Chondrocyte (in vitro differentiated cells): ENCODE measurements at regions not wholly inside any gene's neighbourhood (a gene's known extent, or its start where the extent isn't known, plus 50 kb on each side); places are given as distances from the start of the nearest gene placed in this dataset.
"Not testable (repeated sequence)": the region's sequence is repeated elsewhere in the genome, so short reads cannot be mapped to it uniquely, and the experiment has no call there.

Experiments
- DNase-seq: peaks from one replicate; pipeline ENCODE4 v3.0.0; 2021; ENCODE audit warnings: mixed read lengths, low spot score
- H3K27ac Mint-ChIP-seq: one replicate; pipeline ENCODE4 v1.8.0; 2021; ENCODE audit warnings: mild to moderate bottlenecking, moderate library complexity, mixed read lengths; ENCODE audit not compliant: unreplicated experiment
- H3K27me3 Mint-ChIP-seq: 2 replicates; pipeline ENCODE4 v1.8.0; 2021; ENCODE audit warnings: low read depth, mixed read lengths
- H3K36me3 Mint-ChIP-seq: 2 replicates; pipeline ENCODE4 v1.8.0; 2021; ENCODE audit warnings: low read depth, mixed read lengths
- H3K4me1 Mint-ChIP-seq: 2 replicates; pipeline ENCODE4 v1.8.0; 2021; ENCODE audit warnings: low read depth, mild to moderate bottlenecking, mixed read lengths
- H3K4me3 Mint-ChIP-seq: one replicate; pipeline ENCODE4 v1.8.0; 2021; ENCODE audit warnings: mild to moderate bottlenecking, moderate library complexity, mixed read lengths; ENCODE audit not compliant: unreplicated experiment
- H3K9me3 Mint-ChIP-seq: 2 replicates; pipeline ENCODE4 v1.8.0; 2021; ENCODE audit warnings: low read depth, mixed read lengths
- CTCF ChIP-seq: fragments of 200-600 bp; sonication (generic); IDR thresholded peaks from 2 replicates; pipeline ENCODE4 v1.5.0; 2021; ENCODE audit warnings: antibody characterized with exemption, mild to moderate bottlenecking, moderate library complexity

GRCh38 chr7:3158341-3158760 is 114.7 kb upstream of the CARD11 start:
- Mint-ChIP-seq H3K36me3 (no peaks in the 10 kb centered on the region), H3K9me3 (peaks cover 3% of the 10 kb centered on the region), H3K4me3 (no peak overlapping the region), H3K27me3 (peaks cover 8% of the 10 kb centered on the region), H3K27ac (no peak overlapping the region), H3K4me1 (peaks cover 9% of the 10 kb centered on the region)
- no peak for DNase-seq
- no peak for TF ChIP-seq CTCF

- Mint-ChIP-seq H3K27me3 (peaks cover 5% of the 10 kb centered on the region), H3K4me1 (peaks cover 9% of the 10 kb centered on the region), H3K36me3 (no peaks in the 10 kb centered on the region), H3K9me3 (peaks cover 3% of the 10 kb centered on the region), H3K4me3 (no peak overlapping the region), H3K27ac (no peak overlapping the region)
- no peak for TF ChIP-seq CTCF
- DNase-seq, result no peak
Measured at GRCh38 chr7:3159039-3159438, 115.4 kb upstream of the CARD11 start.

GRCh38 chr7:3159445-3159844 is 115.8 kb upstream of the CARD11 start:
- peaks cover 3% of the 10 kb centered on the region for H3K9me3 Mint-ChIP-seq
- no peak overlapping the region for H3K27ac Mint-ChIP-seq
- TF ChIP-seq CTCF, result no peak
- no peak for DNase-seq
- H3K4me3 Mint-ChIP-seq, result no peak overlapping the region
- peaks cover 5% of the 10 kb centered on the region for H3K27me3 Mint-ChIP-seq
- peaks cover 9% of the 10 kb centered on the region for H3K4me1 Mint-ChIP-seq
- H3K36me3 Mint-ChIP-seq, result no peaks in the 10 kb centered on the region

GRCh38 chr7:3159926-3160325 is 116.3 kb upstream of the CARD11 start:
- not testable (repeated sequence) for DNase-seq, H3K27me3 Mint-ChIP-seq

GRCh38 chr7:3162289-3162688 is 118.6 kb upstream of the CARD11 start:
- H3K4me3 Mint-ChIP-seq, result no peak overlapping the region
- peaks cover 3% of the 10 kb centered on the region for H3K9me3 Mint-ChIP-seq
- no peak overlapping the region for H3K27ac Mint-ChIP-seq
- peak; percentile 46 for TF ChIP-seq CTCF
- H3K4me1 Mint-ChIP-seq, result peaks cover 9% of the 10 kb centered on the region
- H3K36me3 Mint-ChIP-seq, result no peaks in the 10 kb centered on the region
- peaks cover 1% of the 10 kb centered on the region for H3K27me3 Mint-ChIP-seq
- no peak for DNase-seq

More at GRCh38 chr7:3159926-3160325, 116.3 kb upstream of the CARD11 start:
- not testable (repeated sequence) for H3K36me3 Mint-ChIP-seq, H3K4me3 Mint-ChIP-seq, H3K4me1 Mint-ChIP-seq, H3K9me3 Mint-ChIP-seq, H3K27ac Mint-ChIP-seq

GRCh38 chr7:3162798-3163197 is 119.1 kb upstream of the CARD11 start:
- not testable (repeated sequence) for H3K9me3 Mint-ChIP-seq, H3K4me3 Mint-ChIP-seq, H3K4me1 Mint-ChIP-seq, H3K36me3 Mint-ChIP-seq, H3K27me3 Mint-ChIP-seq, DNase-seq, H3K27ac Mint-ChIP-seq
